Neural progenitor cell (in vitro differentiated cells): ENCODE measurements at regions not wholly inside any gene's neighbourhood (a gene's known extent, or its start where the extent isn't known, plus 50 kb on each side); places are given as distances from the start of the nearest gene placed in this dataset.

Source experiments
- DNase-seq: peaks from one replicate; pipeline ENCODE4 v3.0.0-alpha.2; 2016; ENCODE audit warnings: low spot score
- H2AFZ ChIP-seq: fragments of 200-600 bp; sonication (generic); replicated peaks from 2 replicates; pipeline ENCODE4 v1.6.1; 2016; ENCODE audit warnings: antibody characterized with exemption
- H3F3A ChIP-seq: fragments of 200-600 bp; sonication (generic); 2 replicates; pipeline ENCODE4 v1.6.1; 2016; ENCODE audit warnings: antibody characterized with exemption, low read depth
- H3K27ac ChIP-seq: fragments of 200-600 bp; sonication (generic); 2 replicates; pipeline ENCODE4 v1.5.1; 2016; ENCODE audit warnings: mild to moderate bottlenecking
- H3K27me3 ChIP-seq: fragments of 200-600 bp; sonication (generic); 2 replicates; pipeline ENCODE4 v1.6.1; 2016; ENCODE audit warnings: mild to moderate bottlenecking, moderate library complexity
- H3K36me3 ChIP-seq: fragments of 200-600 bp; sonication (generic); 2 replicates; pipeline ENCODE4 v1.5.1; 2016
- H3K4me1 ChIP-seq: fragments of 200-600 bp; sonication (generic); 2 replicates; pipeline ENCODE4 v1.6.1; 2016; ENCODE audit warnings: mixed run types
- H3K4me2 ChIP-seq: fragments of 200-600 bp; sonication (generic); 2 replicates; pipeline ENCODE4 v1.6.1; 2016
- H3K4me3 ChIP-seq: fragments of 200-600 bp; sonication (generic); 2 replicates; pipeline ENCODE4 v1.5.1; 2016
- H3K79me2 ChIP-seq: fragments of 200-600 bp; sonication (generic); 2 replicates; pipeline ENCODE4 v1.6.1; 2016; ENCODE audit warnings: low read depth
- H3K9ac ChIP-seq: fragments of 200-600 bp; sonication (generic); 2 replicates; pipeline ENCODE4 v1.6.1; 2016
- H3K9me3 ChIP-seq: fragments of 200-600 bp; sonication (generic); 2 replicates; pipeline ENCODE4 v1.5.1; 2016; ENCODE audit warnings: low read depth
- H4K20me1 ChIP-seq: fragments of 200-600 bp; sonication (generic); 2 replicates; pipeline ENCODE4 v1.6.1; 2016; ENCODE audit warnings: low read depth
- H3K27ac Mint-ChIP-seq: 3 replicates; pipeline ENCODE4 v1.8.0; 2021; ENCODE audit warnings: mixed read lengths
- H3K27me3 Mint-ChIP-seq: 2 replicates; pipeline ENCODE4 v1.8.0; 2022; ENCODE audit warnings: low read depth, mild to moderate bottlenecking, inconsistent platforms, moderate library complexity, mixed read lengths; ENCODE audit not compliant: insufficient read depth
- H3K36me3 Mint-ChIP-seq: 3 replicates; pipeline ENCODE4 v1.8.0; 2021; ENCODE audit warnings: mixed read lengths
- H3K4me1 Mint-ChIP-seq: 3 replicates; pipeline ENCODE4 v1.8.0; 2021; ENCODE audit warnings: mixed read lengths
- H3K4me3 Mint-ChIP-seq: 3 replicates; pipeline ENCODE4 v1.8.0; 2021; ENCODE audit warnings: mild to moderate bottlenecking, moderate library complexity, mixed read lengths
- H3K9me3 Mint-ChIP-seq: 3 replicates; pipeline ENCODE4 v1.8.0; 2020; ENCODE audit warnings: mixed read lengths
- EZH2 ChIP-seq: fragments of 200-600 bp; sonication (generic); IDR thresholded peaks from 2 replicates; pipeline ENCODE4 v1.6.1; 2017; ENCODE audit warnings: antibody characterized with exemption, mild to moderate bottlenecking, moderate library complexity
- EZH2phosphoT487 ChIP-seq: fragments of 200-600 bp; sonication (generic); IDR thresholded peaks from 2 replicates; pipeline ENCODE4 v1.6.1; 2017; ENCODE audit warnings: antibody characterized with exemption
- TF ChIP-seq, protein P1 (sequence below): fragments of 200-600 bp; sonication (generic); IDR thresholded peaks from 2 replicates; pipeline ENCODE4 v1.5.1; 2017; ENCODE audit warnings: antibody characterized with exemption, mild to moderate bottlenecking

DNA sequence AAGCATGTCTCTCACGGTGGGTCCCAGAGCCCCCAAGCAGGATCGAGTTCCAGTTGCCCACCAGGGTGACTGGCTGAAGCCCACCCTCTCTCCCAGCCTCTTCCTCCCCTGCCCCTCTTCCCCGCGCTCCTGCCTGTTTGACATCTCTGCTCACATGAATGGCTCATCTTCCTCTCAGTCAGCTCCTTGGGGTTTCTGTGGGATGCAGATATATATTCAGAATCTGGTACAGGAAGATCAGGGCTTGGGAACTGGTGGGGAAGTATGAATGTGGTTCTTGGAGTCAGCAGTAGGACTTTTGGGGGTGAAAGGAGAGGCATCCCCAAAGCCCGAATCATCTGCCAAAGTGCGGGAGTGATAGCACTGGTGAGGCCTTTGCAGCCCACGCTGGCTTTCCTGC is 158.9 kb upstream of the CIBAR2 start:
- Histone ChIP-seq H3K4me2 (no peak overlapping the region), H3K4me3 (no peak overlapping the region), H3K79me2 (no peaks in the 10 kb centered on the region), H3F3A (peaks cover 5% of the 10 kb centered on the region), H2AFZ (no peak overlapping the region), H3K36me3 (no peaks in the 10 kb centered on the region), H3K27me3 (no peaks in the 10 kb centered on the region), H3K9ac (no peak overlapping the region), H4K20me1 (peaks cover 5% of the 10 kb centered on the region), H3K4me1 (peaks cover 11% of the 10 kb centered on the region), H3K9me3 (no peaks in the 10 kb centered on the region), H3K27ac (no peak overlapping the region)
- H3K9me3 Mint-ChIP-seq = no peaks in the 10 kb centered on the region
- H3K36me3 Mint-ChIP-seq = no peaks in the 10 kb centered on the region
- TF ChIP-seq EZH2 (no peak), EZH2phosphoT487 (no peak)
- TF ChIP-seq, protein P1, sequence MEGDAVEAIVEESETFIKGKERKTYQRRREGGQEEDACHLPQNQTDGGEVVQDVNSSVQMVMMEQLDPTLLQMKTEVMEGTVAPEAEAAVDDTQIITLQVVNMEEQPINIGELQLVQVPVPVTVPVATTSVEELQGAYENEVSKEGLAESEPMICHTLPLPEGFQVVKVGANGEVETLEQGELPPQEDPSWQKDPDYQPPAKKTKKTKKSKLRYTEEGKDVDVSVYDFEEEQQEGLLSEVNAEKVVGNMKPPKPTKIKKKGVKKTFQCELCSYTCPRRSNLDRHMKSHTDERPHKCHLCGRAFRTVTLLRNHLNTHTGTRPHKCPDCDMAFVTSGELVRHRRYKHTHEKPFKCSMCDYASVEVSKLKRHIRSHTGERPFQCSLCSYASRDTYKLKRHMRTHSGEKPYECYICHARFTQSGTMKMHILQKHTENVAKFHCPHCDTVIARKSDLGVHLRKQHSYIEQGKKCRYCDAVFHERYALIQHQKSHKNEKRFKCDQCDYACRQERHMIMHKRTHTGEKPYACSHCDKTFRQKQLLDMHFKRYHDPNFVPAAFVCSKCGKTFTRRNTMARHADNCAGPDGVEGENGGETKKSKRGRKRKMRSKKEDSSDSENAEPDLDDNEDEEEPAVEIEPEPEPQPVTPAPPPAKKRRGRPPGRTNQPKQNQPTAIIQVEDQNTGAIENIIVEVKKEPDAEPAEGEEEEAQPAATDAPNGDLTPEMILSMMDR = no peak
- no peak for DNase-seq
- peak overlapping the region; percentile 90 for H3K27ac Mint-ChIP-seq
- peaks cover 19% of the 10 kb centered on the region for H3K27me3 Mint-ChIP-seq
- peaks cover 40% of the 10 kb centered on the region for H3K4me1 Mint-ChIP-seq
- no peak overlapping the region for H3K4me3 Mint-ChIP-seq

DNA sequence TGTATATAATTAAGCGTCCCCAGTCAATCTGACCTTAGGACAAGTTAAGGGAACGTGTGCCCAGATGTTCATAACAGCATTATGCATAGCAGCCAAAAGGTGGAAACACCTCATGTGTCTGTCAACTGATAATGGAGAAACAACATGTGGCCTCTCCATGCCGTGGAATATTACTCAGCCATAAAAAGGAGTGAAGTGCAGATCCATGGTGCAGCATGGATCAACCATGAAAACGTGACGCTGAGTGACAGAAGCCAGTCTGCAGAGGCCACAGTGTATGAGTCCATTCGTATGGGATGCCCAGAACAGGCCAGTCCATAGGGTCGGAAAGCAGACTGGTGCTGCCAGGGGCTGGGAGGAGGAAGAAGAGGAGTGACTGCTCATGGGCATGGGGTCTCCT is 161.0 kb upstream of the CIBAR2 start:
- no peak for TF ChIP-seq EZH2phosphoT487
- no peak for TF ChIP-seq EZH2
- TF ChIP-seq, protein P1 = no peak

DNA sequence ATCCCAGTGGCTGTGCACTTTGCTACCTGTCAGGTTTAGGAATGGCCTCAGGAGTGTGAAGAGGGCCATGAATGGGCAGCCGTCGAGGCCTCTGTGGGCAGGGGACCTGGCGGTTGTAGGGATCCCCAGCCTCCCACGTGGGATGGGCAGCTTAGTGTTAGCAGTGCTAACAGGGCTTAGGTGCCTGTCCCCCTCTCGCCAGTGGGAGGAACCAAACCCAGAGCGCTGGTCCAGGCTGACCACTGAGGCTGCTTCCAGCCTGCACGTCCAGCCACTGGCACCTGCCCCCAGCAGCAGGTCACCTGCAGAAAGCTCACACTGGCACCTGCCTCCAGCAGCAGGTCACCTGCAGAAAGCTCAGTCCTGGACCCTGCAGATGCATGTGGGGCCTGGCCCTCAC is 162.2 kb upstream of the CIBAR2 start:
- Histone ChIP-seq H3K4me1 (peaks cover 37% of the 10 kb centered on the region), H3K27me3 (no peaks in the 10 kb centered on the region), H3K4me3 (no peak overlapping the region), H3K4me2 (no peak overlapping the region), H4K20me1 (peaks cover 5% of the 10 kb centered on the region), H3K9me3 (no peaks in the 10 kb centered on the region), H2AFZ (no peak overlapping the region), H3F3A (peaks cover 5% of the 10 kb centered on the region), H3K9ac (no peak overlapping the region), H3K36me3 (no peaks in the 10 kb centered on the region), H3K79me2 (no peaks in the 10 kb centered on the region), H3K27ac (no peak overlapping the region)
- DNase-seq = no peak
- peaks cover 17% of the 10 kb centered on the region for H3K27me3 Mint-ChIP-seq
- H3K27ac Mint-ChIP-seq = no peak overlapping the region
- no peaks in the 10 kb centered on the region for H3K36me3 Mint-ChIP-seq
- TF ChIP-seq, protein P1 = no peak
- TF ChIP-seq EZH2phosphoT487 (no peak), EZH2 (no peak)
- H3K4me3 Mint-ChIP-seq = no peak overlapping the region
- peaks cover 53% of the 10 kb centered on the region for H3K4me1 Mint-ChIP-seq
- H3K9me3 Mint-ChIP-seq = no peaks in the 10 kb centered on the region

More for the DNA sequence above, 161.0 kb upstream of the CIBAR2 start:
- no peaks in the 10 kb centered on the region for H3K36me3 Mint-ChIP-seq
- no peaks in the 10 kb centered on the region for H3K9me3 ChIP-seq
- peaks cover 28% of the 10 kb centered on the region for H3K4me1 ChIP-seq
- H3K4me3 ChIP-seq = no peak overlapping the region
- no peaks in the 10 kb centered on the region for H3K27me3 ChIP-seq
- no peak overlapping the region for H3K4me2 ChIP-seq
- no peak overlapping the region for H2AFZ ChIP-seq
- H4K20me1 ChIP-seq = peaks cover 5% of the 10 kb centered on the region
- H3K27me3 Mint-ChIP-seq = peaks cover 17% of the 10 kb centered on the region
- H3K4me1 Mint-ChIP-seq = peaks cover 48% of the 10 kb centered on the region
- H3K9me3 Mint-ChIP-seq = no peaks in the 10 kb centered on the region
- DNase-seq = no peak
- no peaks in the 10 kb centered on the region for H3K36me3 ChIP-seq
- no peak overlapping the region for H3K27ac ChIP-seq
- H3K79me2 ChIP-seq = no peaks in the 10 kb centered on the region
- no peak overlapping the region for H3K27ac Mint-ChIP-seq
- H3F3A ChIP-seq = peaks cover 5% of the 10 kb centered on the region
- peak overlapping the region; percentile 27 for H3K4me3 Mint-ChIP-seq
- no peak overlapping the region for H3K9ac ChIP-seq
